GM20000 (cell line): ENCODE measurements at regions not wholly inside any gene's neighbourhood (a gene's known extent, or its start where the extent isn't known, plus 50 kb on each side); places are given as distances from the start of the nearest gene placed in this dataset.

Experiments
- DNase-seq: peaks from one replicate; pipeline ENCODE4 v3.0.0; 2012; ENCODE audit warnings: low spot score
- TF ChIP-seq, protein P1 (sequence below): IDR thresholded peaks from 2 replicates; pipeline ENCODE4 v1.5.1; 2012; ENCODE audit warnings: mild to moderate bottlenecking, control low read depth; ENCODE audit errors: extremely low read depth, missing control alignments

- no peak for DNase-seq
- TF ChIP-seq, protein P1, sequence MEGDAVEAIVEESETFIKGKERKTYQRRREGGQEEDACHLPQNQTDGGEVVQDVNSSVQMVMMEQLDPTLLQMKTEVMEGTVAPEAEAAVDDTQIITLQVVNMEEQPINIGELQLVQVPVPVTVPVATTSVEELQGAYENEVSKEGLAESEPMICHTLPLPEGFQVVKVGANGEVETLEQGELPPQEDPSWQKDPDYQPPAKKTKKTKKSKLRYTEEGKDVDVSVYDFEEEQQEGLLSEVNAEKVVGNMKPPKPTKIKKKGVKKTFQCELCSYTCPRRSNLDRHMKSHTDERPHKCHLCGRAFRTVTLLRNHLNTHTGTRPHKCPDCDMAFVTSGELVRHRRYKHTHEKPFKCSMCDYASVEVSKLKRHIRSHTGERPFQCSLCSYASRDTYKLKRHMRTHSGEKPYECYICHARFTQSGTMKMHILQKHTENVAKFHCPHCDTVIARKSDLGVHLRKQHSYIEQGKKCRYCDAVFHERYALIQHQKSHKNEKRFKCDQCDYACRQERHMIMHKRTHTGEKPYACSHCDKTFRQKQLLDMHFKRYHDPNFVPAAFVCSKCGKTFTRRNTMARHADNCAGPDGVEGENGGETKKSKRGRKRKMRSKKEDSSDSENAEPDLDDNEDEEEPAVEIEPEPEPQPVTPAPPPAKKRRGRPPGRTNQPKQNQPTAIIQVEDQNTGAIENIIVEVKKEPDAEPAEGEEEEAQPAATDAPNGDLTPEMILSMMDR = no peak
Measured at GRCh38 chr2:104788742-104789455, 65.0 kb upstream of the POU3F3 start.

GRCh38 chr2:104790100-104790811 is 63.7 kb upstream of the POU3F3 start:
- no peak for DNase-seq
- TF ChIP-seq, protein P1 = no peak

DNA sequence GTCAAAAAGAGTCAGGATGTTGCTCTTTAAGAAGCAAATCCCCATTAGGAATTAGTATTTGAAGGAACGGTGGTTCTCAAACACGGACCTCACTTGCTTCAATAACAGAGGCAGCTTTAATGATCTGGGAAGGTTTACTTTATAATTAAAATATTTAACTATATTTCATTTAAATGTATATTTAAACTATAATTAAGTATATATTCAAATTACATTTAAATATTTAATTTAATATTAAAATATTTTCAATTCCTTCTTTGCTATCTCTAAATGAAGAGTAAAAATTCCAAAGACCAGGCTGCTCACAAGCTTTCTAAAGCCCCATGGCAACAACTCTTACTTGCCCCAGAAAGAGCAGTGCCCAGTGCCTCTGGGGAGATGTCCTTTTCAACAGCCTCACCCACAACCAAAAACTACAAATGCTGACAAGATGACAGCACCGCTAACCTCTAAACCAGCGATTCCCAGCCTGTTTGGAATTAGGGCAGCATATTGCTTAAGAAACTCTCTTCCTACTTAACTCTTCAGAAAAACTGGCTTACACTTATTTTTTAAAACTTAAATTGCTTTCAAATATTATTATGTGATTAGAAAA is 62.9 kb upstream of the POU3F3 start:
- DNase-seq = no peak
- TF ChIP-seq, protein P1 = no peak

DNA sequence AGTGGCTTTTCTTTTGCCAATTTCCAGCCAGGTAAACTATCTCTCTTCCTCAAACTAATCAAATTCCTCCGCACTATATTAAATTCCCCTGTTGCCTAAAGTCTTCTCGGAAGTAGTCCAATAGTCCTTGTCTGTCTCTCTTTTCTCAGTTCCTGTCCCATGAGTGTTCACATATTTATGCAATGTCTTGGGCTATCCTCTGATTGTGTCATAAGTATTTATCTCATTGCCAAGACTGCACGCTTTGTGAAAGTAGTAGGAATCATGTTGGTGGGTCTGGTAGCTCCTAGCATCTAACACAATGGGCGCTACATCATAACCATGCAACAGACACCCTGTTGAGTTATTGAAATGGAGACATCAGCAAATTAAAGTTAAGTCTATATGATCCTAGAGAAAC is 59.9 kb upstream of the POU3F3 start:
- TF ChIP-seq, protein P1 = no peak
- DNase-seq = no peak

DNA sequence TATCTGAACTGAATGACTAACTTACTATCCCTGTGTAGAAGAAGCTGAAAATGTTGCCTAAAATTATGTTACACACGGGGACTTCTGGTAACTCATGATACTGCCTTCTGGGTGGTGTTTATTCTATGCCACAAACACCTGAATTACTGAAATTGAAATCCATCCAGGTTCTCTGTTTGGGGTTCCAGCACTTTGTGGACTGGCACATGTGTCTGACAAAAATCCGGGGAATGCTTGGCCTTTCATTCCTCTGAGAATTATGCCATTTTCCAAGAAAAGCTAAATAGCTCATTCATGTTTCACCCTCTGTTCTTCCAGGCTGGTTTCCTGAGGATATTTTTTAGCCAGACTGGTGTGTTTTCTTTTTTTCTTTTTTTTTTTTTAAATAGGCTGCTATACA is 59.5 kb upstream of the POU3F3 start:
- no peak for DNase-seq
- TF ChIP-seq, protein P1 = no peak
